ENCODE measurements at regions not wholly inside any gene's neighbourhood (a gene's known extent, or its start where the extent isn't known, plus 50 kb on each side); places are given as distances from the start of the nearest gene placed in this dataset.
"Not testable (repeated sequence)": the region's sequence is repeated elsewhere in the genome, so short reads cannot be mapped to it uniquely, and the experiment has no call there.

DNA sequence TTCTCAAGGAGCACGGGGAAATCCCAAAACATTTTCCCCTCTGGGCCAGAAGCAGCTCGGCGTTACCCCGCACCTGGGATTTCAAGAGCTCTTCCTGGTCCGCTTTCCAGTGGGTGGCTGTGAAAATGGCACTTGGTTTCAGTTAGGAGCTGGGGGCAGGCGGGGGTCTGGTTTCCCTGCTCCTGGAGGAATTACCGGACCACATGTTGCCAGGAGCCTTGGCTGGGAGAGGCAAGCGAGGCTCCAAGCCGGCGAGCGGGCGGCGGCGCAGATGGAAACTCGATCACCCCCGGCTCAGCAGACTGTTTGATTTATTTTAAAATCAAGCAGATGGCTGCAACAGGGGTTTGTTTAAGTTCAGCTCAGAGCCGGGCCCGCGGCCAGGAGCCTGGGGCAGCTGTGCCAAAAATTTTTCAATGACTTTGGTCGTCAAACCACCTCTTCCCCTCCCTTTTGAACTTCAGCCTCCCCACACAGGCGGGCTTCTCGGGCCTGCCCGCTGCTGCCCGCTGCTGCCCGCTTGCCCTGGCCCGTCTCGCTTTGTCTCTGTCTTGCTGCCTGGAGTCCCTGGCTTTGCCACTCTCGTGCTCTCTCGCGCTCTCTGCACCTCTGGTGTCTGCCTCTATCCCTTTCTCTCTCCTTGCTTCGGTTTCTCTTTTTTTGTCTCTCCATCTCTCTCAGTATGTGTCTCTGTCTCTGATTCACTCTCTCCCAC is 108.0 kb upstream of the CIBAR2 start:
- no peak for ATAC-seq (replicated peaks in 1 of 2)
- Mint-ChIP-seq H3K9me3 (no peaks in the 10 kb centered on the region), H3K27ac (no peak overlapping the region), H3K36me3 (ENCODE audit: insufficient read depth in 2 of 2) (no peaks in the 10 kb centered on the region), H3K4me1 (ENCODE audit: low read depth) (peaks cover 8% of the 10 kb centered on the region), H3K27me3 (ENCODE audit: low read depth) (no peaks in the 10 kb centered on the region), H3K4me3 (no peak overlapping the region)
- no peak for DNase-seq

DNA sequence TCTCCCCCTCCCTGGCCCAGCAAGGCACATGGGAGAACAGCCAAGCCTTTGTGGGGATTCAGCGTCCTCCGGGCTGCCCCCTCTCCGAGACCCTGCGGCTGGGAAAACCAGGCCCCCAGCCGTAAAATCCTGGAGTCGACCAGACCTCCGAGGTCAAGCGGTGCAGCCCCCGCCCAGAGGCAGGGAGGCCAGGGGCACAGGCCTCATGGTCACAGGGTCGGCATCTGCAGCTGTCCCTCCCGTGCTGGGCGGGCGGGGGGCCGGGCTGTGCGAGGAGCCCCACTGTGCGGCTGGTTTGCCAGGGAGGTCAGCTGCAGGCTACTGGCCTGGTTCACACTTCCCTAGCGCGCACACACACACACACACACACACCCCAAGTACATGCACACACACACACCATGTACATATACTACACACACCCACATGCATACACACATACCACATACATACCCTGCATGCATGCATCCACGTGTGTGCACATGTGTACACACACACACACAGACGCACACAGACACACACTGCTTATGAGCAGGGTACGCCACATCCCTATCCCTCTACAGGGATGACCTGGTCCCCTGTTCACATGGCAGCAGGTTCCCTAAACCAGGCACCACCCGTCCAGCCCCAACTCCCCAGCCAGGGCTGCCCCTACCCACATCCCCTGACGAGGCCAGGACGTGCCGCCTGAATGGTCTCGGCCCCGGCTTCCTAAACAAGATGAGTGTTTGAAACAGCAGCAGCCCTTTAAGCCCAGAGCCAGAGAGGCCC is 108.9 kb upstream of the CIBAR2 start:
- ATAC-seq (replicated peaks in 1 of 2) (no peak), DNase-seq (no peak)
- Mint-ChIP-seq H3K36me3 (ENCODE audit: insufficient read depth in 2 of 2) (no peaks in the 10 kb centered on the region), H3K4me3 (no peak overlapping the region), H3K4me1 (ENCODE audit: low read depth) (peaks cover 8% of the 10 kb centered on the region), H3K27ac (no peak overlapping the region), H3K27me3 (ENCODE audit: low read depth) (no peaks in the 10 kb centered on the region), H3K9me3 (no peaks in the 10 kb centered on the region)

DNA sequence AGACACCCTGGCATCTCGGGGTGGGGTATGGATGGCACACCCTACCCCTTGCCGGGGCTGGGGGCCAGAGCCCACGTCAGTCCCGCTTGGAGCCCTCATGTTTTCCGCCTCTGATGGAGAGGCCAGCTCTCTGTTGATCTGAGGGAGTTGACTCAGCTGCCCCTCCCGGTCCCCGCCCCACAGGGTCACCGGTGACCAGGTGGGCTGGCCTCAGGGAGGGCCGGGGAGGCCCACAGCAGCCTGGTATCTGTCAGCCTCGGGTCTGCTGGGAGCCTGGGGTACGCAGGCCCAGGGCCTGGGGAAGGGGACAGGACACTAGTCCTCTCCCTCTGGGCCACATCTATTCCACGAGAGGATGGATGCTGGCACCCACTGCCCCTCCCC is 109.5 kb upstream of the CIBAR2 start:
- ATAC-seq (replicated peaks in 1 of 2) = no peak
- DNase-seq = no peak
- Mint-ChIP-seq H3K4me3 (no peak overlapping the region), H3K27ac (no peak overlapping the region), H3K4me1 (ENCODE audit: low read depth) (peaks cover 5% of the 10 kb centered on the region), H3K9me3 (no peaks in the 10 kb centered on the region), H3K36me3 (ENCODE audit: insufficient read depth in 2 of 2) (no peaks in the 10 kb centered on the region), H3K27me3 (ENCODE audit: low read depth) (no peaks in the 10 kb centered on the region)

DNA sequence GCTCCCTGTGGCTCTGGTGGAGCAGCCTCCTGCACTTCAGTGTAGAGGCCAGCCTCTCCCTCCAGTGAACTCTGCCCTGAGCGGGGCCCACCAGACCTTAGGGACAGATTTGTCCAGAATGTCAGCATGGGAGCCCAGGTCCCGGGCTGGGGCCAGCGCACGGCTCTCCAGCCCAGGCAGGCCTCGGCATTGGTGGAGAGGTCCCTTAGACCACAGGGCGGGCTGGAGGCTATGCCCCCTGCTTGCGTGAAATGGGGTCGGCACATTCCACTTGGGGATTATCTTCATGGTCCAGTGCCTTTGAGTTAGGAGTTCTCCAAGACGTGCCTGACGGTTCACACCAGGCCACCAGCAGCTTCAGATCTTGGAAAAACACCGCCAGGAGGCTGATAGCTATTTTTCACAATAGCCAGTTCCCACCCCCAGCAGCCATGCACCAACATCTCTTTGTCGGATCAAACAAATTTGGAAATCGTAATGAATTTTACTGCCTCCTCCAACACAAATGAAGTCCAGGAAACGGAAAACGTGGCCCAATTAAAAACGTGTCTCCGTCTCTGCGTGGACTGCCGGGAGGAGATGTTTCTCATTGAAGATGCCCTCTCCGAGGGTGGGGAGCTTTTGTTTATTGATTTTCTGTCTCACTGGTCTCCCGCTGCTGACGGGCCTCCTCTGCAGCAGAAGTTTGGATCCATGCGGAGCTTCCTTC is 110.0 kb upstream of the CIBAR2 start:
- Mint-ChIP-seq H3K27ac (no peak overlapping the region), H3K4me3 (no peak overlapping the region), H3K4me1 (ENCODE audit: low read depth) (no peaks in the 10 kb centered on the region), H3K36me3 (ENCODE audit: insufficient read depth in 2 of 2) (no peaks in the 10 kb centered on the region), H3K27me3 (ENCODE audit: low read depth) (peaks cover 4% of the 10 kb centered on the region), H3K9me3 (no peaks in the 10 kb centered on the region)
- DNase-seq (no peak), ATAC-seq (replicated peaks in 1 of 2) (no peak)

DNA sequence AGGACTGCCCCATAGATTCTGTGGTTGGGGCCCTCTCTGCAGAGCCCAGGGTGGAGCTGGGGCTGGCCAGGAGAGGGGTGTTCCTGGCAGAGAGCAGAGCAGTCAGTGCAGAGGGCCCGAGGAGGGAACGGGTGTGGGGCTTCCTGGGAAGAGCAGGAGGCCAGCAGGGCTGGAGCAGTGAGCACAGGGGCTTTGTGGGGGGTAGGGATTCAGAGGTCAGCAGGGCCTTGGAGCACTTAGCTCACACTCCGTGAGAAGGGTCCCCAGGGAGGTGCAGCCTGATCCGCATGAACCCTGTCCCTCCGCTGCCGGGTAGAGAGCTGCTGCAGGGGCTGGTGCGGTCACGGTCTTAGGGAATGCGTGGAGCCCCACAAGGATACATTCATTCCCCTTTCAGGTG is 113.0 kb upstream of the CIBAR2 start:
- no peak for ATAC-seq (replicated peaks in 1 of 2)
- DNase-seq = no peak
- Mint-ChIP-seq H3K4me1 (ENCODE audit: low read depth) (no peaks in the 10 kb centered on the region), H3K27me3 (ENCODE audit: low read depth) (peaks cover 6% of the 10 kb centered on the region), H3K27ac (no peak overlapping the region), H3K4me3 (no peak overlapping the region), H3K9me3 (no peaks in the 10 kb centered on the region), H3K36me3 (ENCODE audit: insufficient read depth in 2 of 2) (no peaks in the 10 kb centered on the region)

DNA sequence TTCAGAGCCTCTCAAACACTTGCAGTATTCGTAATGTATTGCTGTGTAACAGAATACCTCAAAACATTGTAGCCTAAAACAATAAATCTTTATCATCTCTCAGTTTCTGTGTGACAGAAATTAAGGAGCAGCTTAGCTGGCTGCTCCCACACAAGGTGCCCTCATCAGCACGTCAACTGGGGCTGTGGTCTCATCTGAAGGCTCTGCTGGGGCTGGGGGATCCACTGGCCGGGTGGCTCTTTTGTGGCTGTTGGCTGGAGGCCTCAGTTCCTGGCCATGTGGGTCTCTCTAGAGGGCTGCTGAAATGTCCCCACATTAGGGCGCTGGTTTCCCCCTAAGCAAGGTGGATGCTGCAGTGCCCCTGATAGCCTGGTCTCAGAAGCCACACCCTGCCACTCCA is 113.4 kb upstream of the CIBAR2 start:
- no peak overlapping the region for H3K27ac Mint-ChIP-seq
- no peaks in the 10 kb centered on the region for H3K36me3 Mint-ChIP-seq (ENCODE audit: insufficient read depth in 2 of 2)
- H3K4me1 Mint-ChIP-seq (ENCODE audit: low read depth) = no peaks in the 10 kb centered on the region
- peaks cover 7% of the 10 kb centered on the region for H3K27me3 Mint-ChIP-seq (ENCODE audit: low read depth)
- no peak for DNase-seq
- H3K4me3 Mint-ChIP-seq = no peak overlapping the region
- ATAC-seq (replicated peaks in 1 of 2) = no peak
- H3K9me3 Mint-ChIP-seq = no peaks in the 10 kb centered on the region

DNA sequence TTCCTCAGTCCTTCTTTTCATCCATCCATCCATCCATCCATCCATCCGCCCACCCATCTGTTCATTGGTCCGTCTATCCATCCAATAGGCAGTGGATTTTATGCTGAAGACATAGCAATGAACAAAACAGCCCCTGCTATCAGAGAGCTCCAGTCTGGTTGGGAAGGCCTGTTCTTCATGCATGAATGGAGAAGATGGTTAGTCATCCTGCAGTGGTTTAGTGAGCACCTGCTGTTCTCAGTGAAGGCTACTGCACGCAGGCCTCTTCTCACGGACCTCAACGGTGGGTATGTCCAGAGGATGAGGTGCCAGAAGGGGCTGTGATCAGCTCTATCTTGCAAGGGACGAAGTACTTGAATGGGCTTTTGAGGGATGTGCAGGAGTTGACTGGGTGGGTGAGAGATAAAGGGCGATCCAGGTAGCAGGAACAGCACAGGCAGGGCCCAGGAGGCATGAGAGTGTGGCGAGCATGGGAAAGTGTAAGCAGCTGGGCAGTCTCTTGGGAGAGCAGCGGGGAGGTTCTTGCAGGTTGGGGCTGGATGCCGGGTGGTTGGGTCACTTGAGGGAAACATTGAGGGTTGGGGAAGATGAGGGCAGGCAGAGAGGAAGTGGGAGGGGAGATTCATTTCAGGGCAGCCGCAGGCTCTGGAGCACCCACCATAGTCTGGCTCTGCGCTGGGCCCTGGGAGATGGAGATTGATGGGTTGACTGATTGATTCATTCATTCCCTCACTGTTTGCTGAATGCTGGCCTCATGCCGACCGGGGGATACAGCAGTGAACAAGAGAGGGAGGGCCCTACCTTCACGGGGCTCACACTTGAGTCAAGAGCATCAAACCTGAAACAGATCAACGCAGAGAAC is 115.0 kb upstream of the CIBAR2 start:
- Mint-ChIP-seq H3K9me3 (no peaks in the 10 kb centered on the region), H3K36me3 (ENCODE audit: insufficient read depth in 2 of 2) (no peaks in the 10 kb centered on the region), H3K27ac (no peak overlapping the region), H3K27me3 (ENCODE audit: low read depth) (peaks cover 11% of the 10 kb centered on the region), H3K4me3 (no peak overlapping the region), H3K4me1 (ENCODE audit: low read depth) (no peaks in the 10 kb centered on the region)
- ATAC-seq (replicated peaks in 1 of 2) (no peak), DNase-seq (no peak)

DNA sequence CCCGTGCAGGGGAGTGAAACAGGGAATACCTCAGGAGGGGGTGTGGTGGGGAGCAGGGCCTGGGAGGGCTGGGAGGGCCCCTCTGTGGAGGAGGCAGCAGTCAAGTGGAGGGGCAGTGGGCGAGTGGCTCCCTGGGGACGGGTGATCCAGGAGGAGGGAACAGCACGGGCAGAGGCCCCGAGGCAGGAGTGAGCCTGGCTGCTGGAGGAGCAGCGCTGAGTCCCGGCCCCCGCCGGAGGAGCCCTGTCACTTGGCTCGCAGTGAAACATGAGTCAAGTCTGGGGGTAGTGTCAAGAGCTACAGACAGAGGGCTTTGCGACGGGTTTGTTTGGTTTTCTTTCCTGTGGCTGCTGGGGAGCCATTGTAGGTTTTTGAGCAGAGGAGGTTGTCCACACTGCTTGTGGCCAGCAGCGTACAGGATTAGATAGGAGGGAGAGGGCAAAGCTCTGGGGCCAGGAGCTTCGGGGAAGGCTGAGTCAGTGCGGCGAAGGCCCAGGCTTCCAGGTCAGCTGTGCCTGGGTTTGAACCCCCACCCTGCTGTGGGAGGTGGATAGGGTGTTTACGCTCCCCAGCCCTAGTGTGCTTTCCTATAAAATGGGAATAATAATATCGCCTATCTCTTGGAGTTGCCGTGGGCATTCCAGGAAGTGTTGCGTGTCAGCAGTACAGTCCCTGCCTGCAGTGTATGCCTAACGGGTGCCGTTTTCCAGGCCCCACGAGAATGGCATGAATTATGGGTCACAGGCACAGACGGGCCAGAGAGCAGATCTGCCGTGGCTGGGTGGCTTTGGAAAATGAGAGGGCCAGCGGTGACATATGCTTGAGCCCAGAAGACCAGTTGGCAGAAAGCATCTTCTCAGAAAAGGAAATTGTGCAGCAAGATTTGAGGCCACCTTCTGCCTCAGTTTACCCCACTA is 115.9 kb upstream of the CIBAR2 start:
- DNase-seq (no peak), ATAC-seq (replicated peaks in 1 of 2) (no peak)
- Mint-ChIP-seq H3K27ac (no peak overlapping the region), H3K4me3 (no peak overlapping the region), H3K27me3 (ENCODE audit: low read depth) (peaks cover 13% of the 10 kb centered on the region), H3K36me3 (ENCODE audit: insufficient read depth in 2 of 2) (no peaks in the 10 kb centered on the region), H3K9me3 (no peaks in the 10 kb centered on the region), H3K4me1 (ENCODE audit: low read depth) (no peaks in the 10 kb centered on the region)

DNA sequence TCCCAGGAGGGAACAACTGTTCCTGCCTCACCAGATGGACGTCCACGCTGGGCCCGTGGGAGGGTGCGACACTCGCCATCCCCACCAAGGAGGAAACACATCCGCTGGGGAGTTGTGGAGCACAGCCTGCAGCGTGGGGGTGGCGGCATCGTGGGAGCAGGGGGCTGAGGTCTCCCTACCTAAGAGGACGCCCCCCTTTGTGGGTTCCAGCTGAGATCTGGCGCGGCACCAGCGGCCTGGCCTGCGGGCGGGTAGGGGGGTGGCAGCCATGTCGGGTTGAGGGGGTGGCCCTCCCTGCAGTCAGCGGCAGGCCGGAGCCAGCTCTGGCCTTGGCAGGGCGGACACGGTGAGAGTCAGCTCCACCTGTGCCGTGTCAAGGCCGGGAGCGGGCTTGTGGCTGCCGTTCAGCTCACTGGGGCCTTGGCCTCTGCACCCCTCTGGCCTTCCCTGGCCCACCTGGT is 116.7 kb upstream of the CIBAR2 start:
- H3K4me1 Mint-ChIP-seq (ENCODE audit: low read depth) = no peaks in the 10 kb centered on the region
- peaks cover 18% of the 10 kb centered on the region for H3K27me3 Mint-ChIP-seq (ENCODE audit: low read depth)
- ATAC-seq (replicated peaks in 1 of 2) (no peak), DNase-seq (no peak)
- H3K4me3 Mint-ChIP-seq = no peak overlapping the region
- H3K27ac Mint-ChIP-seq = no peak overlapping the region
- H3K9me3 Mint-ChIP-seq = no peaks in the 10 kb centered on the region
- H3K36me3 Mint-ChIP-seq (ENCODE audit: insufficient read depth in 2 of 2) = no peaks in the 10 kb centered on the region

DNA sequence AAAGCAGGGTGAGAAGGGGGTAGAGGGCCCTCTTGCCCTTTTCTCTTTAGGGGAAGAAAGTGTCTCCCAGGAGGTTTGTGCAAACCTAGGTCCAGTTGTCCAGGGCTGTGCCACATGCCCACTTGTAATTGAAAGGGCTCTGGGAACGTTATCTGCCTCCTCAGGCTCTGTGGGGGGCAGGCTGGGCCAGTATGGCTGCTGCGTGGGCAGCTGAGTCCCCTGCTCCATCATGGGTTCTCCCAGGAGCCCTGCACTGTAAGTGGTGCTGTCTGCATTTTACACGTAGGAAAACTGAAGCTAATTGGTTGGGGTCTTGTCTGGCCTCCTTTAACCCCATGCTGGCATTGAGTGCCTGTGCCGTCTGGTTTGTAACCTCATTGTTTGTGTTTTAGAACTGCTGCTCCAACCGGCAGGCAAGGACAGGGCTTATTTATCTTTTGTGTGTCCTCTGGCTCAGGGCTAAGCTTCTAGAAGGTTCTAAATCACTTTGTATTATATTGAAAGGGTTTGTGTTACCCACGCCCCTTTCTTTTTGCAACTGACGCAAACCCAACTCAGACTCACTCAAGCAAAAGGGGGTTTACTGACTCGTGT is 117.7 kb upstream of the CIBAR2 start:
- no peak overlapping the region for H3K27ac Mint-ChIP-seq
- H3K36me3 Mint-ChIP-seq (ENCODE audit: insufficient read depth in 2 of 2) = no peaks in the 10 kb centered on the region
- H3K27me3 Mint-ChIP-seq (ENCODE audit: low read depth) = peaks cover 18% of the 10 kb centered on the region
- no peak for DNase-seq
- no peak for ATAC-seq (replicated peaks in 1 of 2)
- H3K4me3 Mint-ChIP-seq = no peak overlapping the region
- no peaks in the 10 kb centered on the region for H3K4me1 Mint-ChIP-seq (ENCODE audit: low read depth)
- H3K9me3 Mint-ChIP-seq = no peaks in the 10 kb centered on the region

DNA sequence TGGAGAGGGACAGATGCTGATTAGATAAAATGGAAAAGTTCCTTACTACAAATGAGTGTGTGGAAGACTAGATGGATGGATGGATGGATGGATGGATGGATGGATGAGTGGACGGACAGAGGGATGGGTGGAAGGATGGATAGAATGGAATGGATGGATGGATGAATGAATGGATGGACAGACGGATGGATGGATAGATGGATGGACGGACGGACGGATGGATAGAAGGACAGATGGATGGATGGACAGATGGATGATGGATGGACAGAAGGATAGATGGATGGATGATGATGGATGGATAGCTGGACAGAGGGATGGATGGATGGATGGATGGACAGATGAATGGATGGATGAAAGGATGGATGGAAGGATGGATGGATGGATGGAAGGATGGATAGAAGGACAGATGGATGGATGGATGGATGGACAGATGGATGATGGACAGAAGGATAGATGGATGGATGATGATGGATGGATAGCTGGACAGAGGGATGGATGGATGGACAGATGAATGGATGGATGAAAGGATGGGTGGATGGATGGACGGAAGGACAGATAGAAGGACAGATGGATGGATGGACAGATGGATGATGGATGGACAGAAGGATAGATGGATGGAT is 118.6 kb upstream of the CIBAR2 start:
- peaks cover 18% of the 10 kb centered on the region for H3K27me3 Mint-ChIP-seq (ENCODE audit: low read depth)
- not testable (repeated sequence) for H3K4me3 Mint-ChIP-seq; H3K9me3 Mint-ChIP-seq; ATAC-seq (replicated peaks in 1 of 2); H3K4me1 Mint-ChIP-seq (ENCODE audit: low read depth); DNase-seq; H3K36me3 Mint-ChIP-seq (ENCODE audit: insufficient read depth in 2 of 2); H3K27ac Mint-ChIP-seq

All from activated T-cell treated with anti-CD3 and anti-CD28 coated beads, Interleukin-2, amount 50 U/mL, for 72 hours (primary cell).